Putamen (tissue), 1 donor: ENCODE measurements at regions not wholly inside any gene's neighbourhood (a gene's known extent, or its start where the extent isn't known, plus 50 kb on each side); places are given as distances from the start of the nearest gene placed in this dataset.

Experiments
- DNase-seq: peaks from one replicate; pipeline ENCODE4 v3.0.0-alpha.2; 2016; ENCODE audit warnings: low spot score

GRCh38 chr10:60728056-60728455 is 50.2 kb upstream of the CDK1 start:
- no peak for DNase-seq

GRCh38 chr10:60726257-60726656 is 52.0 kb upstream of the CDK1 start:
- no peak for DNase-seq

GRCh38 chr10:60722623-60723022 is 55.7 kb upstream of the CDK1 start:
- no peak for DNase-seq

GRCh38 chr10:60719721-60720120 is 58.6 kb upstream of the CDK1 start:
- no peak for DNase-seq

GRCh38 chr10:60718886-60719285 is 59.4 kb upstream of the CDK1 start:
- no peak for DNase-seq

GRCh38 chr10:60717852-60718251 is 60.4 kb upstream of the CDK1 start:
- DNase-seq, result no peak

GRCh38 chr10:60714233-60714632 is 64.0 kb upstream of the CDK1 start:
- DNase-seq, result no peak

GRCh38 chr10:60711496-60711895 is 66.8 kb upstream of the CDK1 start:
- no peak for DNase-seq

GRCh38 chr10:60710041-60710440 is 68.2 kb upstream of the CDK1 start:
- no peak for DNase-seq

- no peak for DNase-seq
These were observed 69.6 kb upstream of the CDK1 start for GRCh38 chr10:60708666-60709065.

GRCh38 chr10:60707841-60708240 is 70.4 kb upstream of the CDK1 start:
- DNase-seq, result no peak

- no peak for DNase-seq
These were observed 72.1 kb upstream of the CDK1 start for GRCh38 chr10:60706146-60706545.

GRCh38 chr10:60705376-60705775 is 72.9 kb upstream of the CDK1 start:
- DNase-seq, result no peak

GRCh38 chr10:60704471-60704870 is 73.8 kb upstream of the CDK1 start:
- DNase-seq, result no peak

GRCh38 chr10:60703266-60704041 is 74.8 kb upstream of the CDK1 start:
- DNase-seq, result no peak

GRCh38 chr10:60687679-60688078 is 90.6 kb upstream of the CDK1 start:
- DNase-seq, result no peak

GRCh38 chr10:60684091-60684490 is 94.2 kb upstream of the CDK1 start:
- DNase-seq, result no peak

- no peak for DNase-seq
These were observed 97.2 kb upstream of the CDK1 start for GRCh38 chr10:60681103-60681502.

GRCh38 chr10:60679388-60679990 is 98.8 kb upstream of the CDK1 start:
- DNase-seq, result no peak

- no peak for DNase-seq
These were observed 99.3 kb upstream of the CDK1 start for GRCh38 chr10:60678978-60679377.

GRCh38 chr10:60677531-60678129 is 100.6 kb upstream of the CDK1 start:
- no peak for DNase-seq

GRCh38 chr10:60675236-60675635 is 103.0 kb upstream of the CDK1 start:
- DNase-seq, result no peak

GRCh38 chr10:60669501-60669900 is 108.8 kb upstream of the CDK1 start:
- no peak for DNase-seq

- no peak for DNase-seq
These were observed 112.1 kb upstream of the CDK1 start for GRCh38 chr10:60666221-60666620.
